ENCODE measurements at regions not wholly inside any gene's neighbourhood (a gene's known extent, or its start where the extent isn't known, plus 50 kb on each side); places are given as distances from the start of the nearest gene placed in this dataset.

DNA sequence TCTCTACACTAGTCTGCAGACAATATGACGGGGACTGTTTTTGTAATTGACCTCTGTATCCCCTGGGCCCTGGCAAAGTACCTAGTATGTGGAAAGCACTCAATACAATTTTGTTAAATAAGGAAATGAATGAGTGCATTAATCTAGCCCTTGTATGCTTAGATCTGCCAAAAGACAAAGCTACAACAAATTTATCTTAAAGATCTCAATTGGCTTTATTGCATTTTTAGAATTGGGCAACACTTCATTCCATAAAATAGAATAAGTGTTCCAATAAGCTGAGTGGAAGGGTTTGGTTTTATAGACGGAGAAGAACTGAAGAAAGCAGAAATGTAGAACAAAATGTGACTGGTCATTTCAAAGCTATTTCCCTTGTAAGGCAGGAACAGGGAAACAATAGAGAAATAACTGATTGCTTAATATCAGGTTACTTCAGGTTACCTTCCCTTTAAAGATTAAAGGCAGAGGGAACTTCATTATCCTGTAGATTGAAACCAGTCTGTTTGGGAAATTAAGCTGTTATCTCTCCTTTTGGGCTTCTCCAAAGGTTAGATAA is 108.3 kb upstream of the MME start:
- TF ChIP-seq POLR2A (IDR thresholded peaks at IDR 0.05): no peak
- TF ChIP-seq, protein P1, sequence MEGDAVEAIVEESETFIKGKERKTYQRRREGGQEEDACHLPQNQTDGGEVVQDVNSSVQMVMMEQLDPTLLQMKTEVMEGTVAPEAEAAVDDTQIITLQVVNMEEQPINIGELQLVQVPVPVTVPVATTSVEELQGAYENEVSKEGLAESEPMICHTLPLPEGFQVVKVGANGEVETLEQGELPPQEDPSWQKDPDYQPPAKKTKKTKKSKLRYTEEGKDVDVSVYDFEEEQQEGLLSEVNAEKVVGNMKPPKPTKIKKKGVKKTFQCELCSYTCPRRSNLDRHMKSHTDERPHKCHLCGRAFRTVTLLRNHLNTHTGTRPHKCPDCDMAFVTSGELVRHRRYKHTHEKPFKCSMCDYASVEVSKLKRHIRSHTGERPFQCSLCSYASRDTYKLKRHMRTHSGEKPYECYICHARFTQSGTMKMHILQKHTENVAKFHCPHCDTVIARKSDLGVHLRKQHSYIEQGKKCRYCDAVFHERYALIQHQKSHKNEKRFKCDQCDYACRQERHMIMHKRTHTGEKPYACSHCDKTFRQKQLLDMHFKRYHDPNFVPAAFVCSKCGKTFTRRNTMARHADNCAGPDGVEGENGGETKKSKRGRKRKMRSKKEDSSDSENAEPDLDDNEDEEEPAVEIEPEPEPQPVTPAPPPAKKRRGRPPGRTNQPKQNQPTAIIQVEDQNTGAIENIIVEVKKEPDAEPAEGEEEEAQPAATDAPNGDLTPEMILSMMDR (IDR thresholded peaks at IDR 0.05): no peak
- TF ChIP-seq EP300 (IDR thresholded peaks at IDR 0.05): no peak
